ENCODE measurements at regions not wholly inside any gene's neighbourhood (a gene's known extent, or its start where the extent isn't known, plus 50 kb on each side); places are given as distances from the start of the nearest gene placed in this dataset.

GRCh38 chr5:158485047-158485446 is 614.7 kb downstream of the EBF1 start:
- TF ChIP-seq CTCF (IDR thresholded peaks at IDR 0.05) (no peak), POLR2A (IDR thresholded peaks at IDR 0.05) (no peak)
